GM12878 (cell line): ENCODE measurements at regions not wholly inside any gene's neighbourhood (a gene's known extent, or its start where the extent isn't known, plus 50 kb on each side); places are given as distances from the start of the nearest gene placed in this dataset.

Source experiments
- PAX5 ChIP-seq: IDR thresholded peaks from 2 replicates; pipeline ENCODE4 v1.6.1; 2011; ENCODE audit warnings: low read depth, low read length, borderline replicate concordance
- TF ChIP-seq, protein P1 (sequence below): IDR thresholded peaks from 2 replicates; pipeline ENCODE4 v1.6.1; 2012; ENCODE audit warnings: improper control_type of control experiment, low read depth, low read length; ENCODE audit not compliant: insufficient replicate concordance
- TF ChIP-seq, protein P2 (sequence below), 3 experiments: IDR thresholded peaks in 2 of 3; conservative IDR thresholded peaks in 1 of 3; 2 replicates each; pipeline ENCODE4 v1.5.1; 2011; ENCODE audit warnings: low read depth in 3 of 3, low read length in 3 of 3, mild to moderate bottlenecking in 3 of 3, control low read depth in 2 of 3, moderate library complexity in 2 of 3, inconsistent platforms in 1 of 3, mixed read lengths in 1 of 3; ENCODE audit not compliant: control insufficient read depth in 2 of 3, insufficient read depth in 1 of 3; ENCODE audit errors: extremely low read depth in 1 of 3
- TF ChIP-seq, protein P3 (sequence below): fragments of 450-650 bp; IDR thresholded peaks from 2 replicates; pipeline ENCODE4 v1.6.1; 2017; ENCODE audit warnings: antibody characterized with exemption, mild to moderate bottlenecking, moderate library complexity

GRCh38 chr2:146457221-146457620 is 1387.6 kb upstream of the ACVR2A start (continued):
- no peak for TF ChIP-seq PAX5
- TF ChIP-seq, protein P1, sequence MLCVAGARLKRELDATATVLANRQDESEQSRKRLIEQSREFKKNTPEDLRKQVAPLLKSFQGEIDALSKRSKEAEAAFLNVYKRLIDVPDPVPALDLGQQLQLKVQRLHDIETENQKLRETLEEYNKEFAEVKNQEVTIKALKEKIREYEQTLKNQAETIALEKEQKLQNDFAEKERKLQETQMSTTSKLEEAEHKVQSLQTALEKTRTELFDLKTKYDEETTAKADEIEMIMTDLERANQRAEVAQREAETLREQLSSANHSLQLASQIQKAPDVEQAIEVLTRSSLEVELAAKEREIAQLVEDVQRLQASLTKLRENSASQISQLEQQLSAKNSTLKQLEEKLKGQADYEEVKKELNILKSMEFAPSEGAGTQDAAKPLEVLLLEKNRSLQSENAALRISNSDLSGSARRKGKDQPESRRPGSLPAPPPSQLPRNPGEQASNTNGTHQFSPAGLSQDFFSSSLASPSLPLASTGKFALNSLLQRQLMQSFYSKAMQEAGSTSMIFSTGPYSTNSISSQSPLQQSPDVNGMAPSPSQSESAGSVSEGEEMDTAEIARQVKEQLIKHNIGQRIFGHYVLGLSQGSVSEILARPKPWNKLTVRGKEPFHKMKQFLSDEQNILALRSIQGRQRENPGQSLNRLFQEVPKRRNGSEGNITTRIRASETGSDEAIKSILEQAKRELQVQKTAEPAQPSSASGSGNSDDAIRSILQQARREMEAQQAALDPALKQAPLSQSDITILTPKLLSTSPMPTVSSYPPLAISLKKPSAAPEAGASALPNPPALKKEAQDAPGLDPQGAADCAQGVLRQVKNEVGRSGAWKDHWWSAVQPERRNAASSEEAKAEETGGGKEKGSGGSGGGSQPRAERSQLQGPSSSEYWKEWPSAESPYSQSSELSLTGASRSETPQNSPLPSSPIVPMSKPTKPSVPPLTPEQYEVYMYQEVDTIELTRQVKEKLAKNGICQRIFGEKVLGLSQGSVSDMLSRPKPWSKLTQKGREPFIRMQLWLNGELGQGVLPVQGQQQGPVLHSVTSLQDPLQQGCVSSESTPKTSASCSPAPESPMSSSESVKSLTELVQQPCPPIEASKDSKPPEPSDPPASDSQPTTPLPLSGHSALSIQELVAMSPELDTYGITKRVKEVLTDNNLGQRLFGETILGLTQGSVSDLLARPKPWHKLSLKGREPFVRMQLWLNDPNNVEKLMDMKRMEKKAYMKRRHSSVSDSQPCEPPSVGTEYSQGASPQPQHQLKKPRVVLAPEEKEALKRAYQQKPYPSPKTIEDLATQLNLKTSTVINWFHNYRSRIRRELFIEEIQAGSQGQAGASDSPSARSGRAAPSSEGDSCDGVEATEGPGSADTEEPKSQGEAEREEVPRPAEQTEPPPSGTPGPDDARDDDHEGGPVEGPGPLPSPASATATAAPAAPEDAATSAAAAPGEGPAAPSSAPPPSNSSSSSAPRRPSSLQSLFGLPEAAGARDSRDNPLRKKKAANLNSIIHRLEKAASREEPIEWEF = no peak
- TF ChIP-seq, protein P2, sequence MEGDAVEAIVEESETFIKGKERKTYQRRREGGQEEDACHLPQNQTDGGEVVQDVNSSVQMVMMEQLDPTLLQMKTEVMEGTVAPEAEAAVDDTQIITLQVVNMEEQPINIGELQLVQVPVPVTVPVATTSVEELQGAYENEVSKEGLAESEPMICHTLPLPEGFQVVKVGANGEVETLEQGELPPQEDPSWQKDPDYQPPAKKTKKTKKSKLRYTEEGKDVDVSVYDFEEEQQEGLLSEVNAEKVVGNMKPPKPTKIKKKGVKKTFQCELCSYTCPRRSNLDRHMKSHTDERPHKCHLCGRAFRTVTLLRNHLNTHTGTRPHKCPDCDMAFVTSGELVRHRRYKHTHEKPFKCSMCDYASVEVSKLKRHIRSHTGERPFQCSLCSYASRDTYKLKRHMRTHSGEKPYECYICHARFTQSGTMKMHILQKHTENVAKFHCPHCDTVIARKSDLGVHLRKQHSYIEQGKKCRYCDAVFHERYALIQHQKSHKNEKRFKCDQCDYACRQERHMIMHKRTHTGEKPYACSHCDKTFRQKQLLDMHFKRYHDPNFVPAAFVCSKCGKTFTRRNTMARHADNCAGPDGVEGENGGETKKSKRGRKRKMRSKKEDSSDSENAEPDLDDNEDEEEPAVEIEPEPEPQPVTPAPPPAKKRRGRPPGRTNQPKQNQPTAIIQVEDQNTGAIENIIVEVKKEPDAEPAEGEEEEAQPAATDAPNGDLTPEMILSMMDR (IDR thresholded peaks at IDR 0.05 in 2 of 3, conservative IDR thresholded peaks at IDR 0.05 in 1 of 3; ENCODE audit: control insufficient read depth in 2 of 3, extremely low read depth in 1 of 3, insufficient read depth in 1 of 3, low read depth in 3 of 3, low read length in 3 of 3) = no peak
- TF ChIP-seq, protein P3, sequence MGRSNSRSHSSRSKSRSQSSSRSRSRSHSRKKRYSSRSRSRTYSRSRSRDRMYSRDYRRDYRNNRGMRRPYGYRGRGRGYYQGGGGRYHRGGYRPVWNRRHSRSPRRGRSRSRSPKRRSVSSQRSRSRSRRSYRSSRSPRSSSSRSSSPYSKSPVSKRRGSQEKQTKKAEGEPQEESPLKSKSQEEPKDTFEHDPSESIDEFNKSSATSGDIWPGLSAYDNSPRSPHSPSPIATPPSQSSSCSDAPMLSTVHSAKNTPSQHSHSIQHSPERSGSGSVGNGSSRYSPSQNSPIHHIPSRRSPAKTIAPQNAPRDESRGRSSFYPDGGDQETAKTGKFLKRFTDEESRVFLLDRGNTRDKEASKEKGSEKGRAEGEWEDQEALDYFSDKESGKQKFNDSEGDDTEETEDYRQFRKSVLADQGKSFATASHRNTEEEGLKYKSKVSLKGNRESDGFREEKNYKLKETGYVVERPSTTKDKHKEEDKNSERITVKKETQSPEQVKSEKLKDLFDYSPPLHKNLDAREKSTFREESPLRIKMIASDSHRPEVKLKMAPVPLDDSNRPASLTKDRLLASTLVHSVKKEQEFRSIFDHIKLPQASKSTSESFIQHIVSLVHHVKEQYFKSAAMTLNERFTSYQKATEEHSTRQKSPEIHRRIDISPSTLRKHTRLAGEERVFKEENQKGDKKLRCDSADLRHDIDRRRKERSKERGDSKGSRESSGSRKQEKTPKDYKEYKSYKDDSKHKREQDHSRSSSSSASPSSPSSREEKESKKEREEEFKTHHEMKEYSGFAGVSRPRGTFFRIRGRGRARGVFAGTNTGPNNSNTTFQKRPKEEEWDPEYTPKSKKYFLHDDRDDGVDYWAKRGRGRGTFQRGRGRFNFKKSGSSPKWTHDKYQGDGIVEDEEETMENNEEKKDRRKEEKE = no peak
